OCI-LY3 (cell line): ENCODE measurements at regions not wholly inside any gene's neighbourhood (a gene's known extent, or its start where the extent isn't known, plus 50 kb on each side); places are given as distances from the start of the nearest gene placed in this dataset.

ENCODE experiments used
- H2AFZ ChIP-seq: fragments of 200-600, 300-600 bp; shearing (Covaris generic); 2 replicates; pipeline ENCODE4 v1.6.0; 2014; ENCODE audit warnings: antibody characterized with exemption, low read depth, low read length
- H3K27ac ChIP-seq: fragments of 200-600, 300-600 bp; sonication (generic); 2 replicates; pipeline ENCODE4 v1.5.1; 2014; ENCODE audit warnings: mild to moderate bottlenecking, low read length, moderate library complexity, mixed read lengths
- H3K27me3 ChIP-seq: fragments of 200-600, 300-600 bp; sonication (generic); 2 replicates; pipeline ENCODE4 v1.6.1; 2014; ENCODE audit warnings: low read depth, low read length, mixed read lengths
- H3K36me3 ChIP-seq: fragments of 200-600, 300-600 bp; sonication (generic); replicated peaks from 2 replicates; pipeline ENCODE3; 2014; ENCODE audit warnings: low read depth, low read length, mixed read lengths
- H3K4me1 ChIP-seq: fragments of 300-600, 200-600 bp; sonication (generic); 2 replicates; pipeline ENCODE4 v1.6.1; 2014; ENCODE audit warnings: low read length, mixed read lengths
- H3K4me2 ChIP-seq: fragments of 200-600, 300-600 bp; sonication (generic); 2 replicates; pipeline ENCODE4 v1.6.1; 2014; ENCODE audit warnings: low read length, mixed read lengths
- H3K4me3 ChIP-seq: fragments of 300-600, 200-600 bp; sonication (generic); 2 replicates; pipeline ENCODE4 v1.5.1; 2014; ENCODE audit warnings: antibody characterized with exemption, mild to moderate bottlenecking, low read length, moderate library complexity
- H3K79me2 ChIP-seq: fragments of 300-600, 200-600 bp; shearing (Covaris generic); 2 replicates; pipeline ENCODE4 v1.6.1; 2014; ENCODE audit warnings: mild to moderate bottlenecking, low read length, mixed read lengths
- H3K9ac ChIP-seq: fragments of 300-600, 200-600 bp; shearing (Covaris generic); 2 replicates; pipeline ENCODE4 v1.6.0; 2014; ENCODE audit warnings: mild to moderate bottlenecking, low read length, moderate library complexity
- H3K9me3 ChIP-seq: fragments of 200-600, 300-600 bp; shearing (Covaris generic); 2 replicates; pipeline ENCODE4 v1.6.1; 2014; ENCODE audit warnings: low read length, mixed read lengths; ENCODE audit not compliant: insufficient read depth
- H4K20me1 ChIP-seq: fragments of 200-600, 300-600 bp; sonication (generic); 2 replicates; pipeline ENCODE4 v1.6.1; 2016; ENCODE audit warnings: low read length, mixed read lengths; ENCODE audit not compliant: insufficient read depth
- CTCF ChIP-seq: fragments of 200-600, 300-600 bp; sonication (generic); IDR thresholded peaks from 2 replicates; pipeline ENCODE4 v1.5.1; 2014; ENCODE audit warnings: antibody characterized with exemption, low read length, low read depth
- EZH2phosphoT487 ChIP-seq: fragments of 200-600 bp; shearing (Covaris generic); IDR thresholded peaks from 2 replicates; pipeline ENCODE4 v1.6.1; 2018; ENCODE audit warnings: antibody characterized with exemption, mixed run types, low read depth

GRCh38 chr4:22870847-22871449 is 178.2 kb downstream of the GBA3 start:
- no peaks in the 10 kb centered on the region for H3K27me3 ChIP-seq
- no peaks in the 10 kb centered on the region for H3K9me3 ChIP-seq
- no peak overlapping the region for H3K4me2 ChIP-seq
- no peak overlapping the region for H2AFZ ChIP-seq
- H3K4me1 ChIP-seq: peaks cover 9% of the 10 kb centered on the region
- no peak overlapping the region for H3K9ac ChIP-seq
- no peaks in the 10 kb centered on the region for H4K20me1 ChIP-seq
- TF ChIP-seq CTCF: no peak
- no peak for TF ChIP-seq EZH2phosphoT487
- H3K79me2 ChIP-seq: no peaks in the 10 kb centered on the region
- no peaks in the 10 kb centered on the region for H3K36me3 ChIP-seq
- H3K4me3 ChIP-seq: no peak overlapping the region
- no peak overlapping the region for H3K27ac ChIP-seq

GRCh38 chr4:22869235-22869634 is 176.5 kb downstream of the GBA3 start:
- H2AFZ ChIP-seq: no peak overlapping the region
- H3K9ac ChIP-seq: no peak overlapping the region
- H3K9me3 ChIP-seq: no peaks in the 10 kb centered on the region
- no peaks in the 10 kb centered on the region for H3K36me3 ChIP-seq
- H3K4me3 ChIP-seq: no peak overlapping the region
- no peaks in the 10 kb centered on the region for H3K27me3 ChIP-seq
- H3K27ac ChIP-seq: no peak overlapping the region
- TF ChIP-seq CTCF: peak; percentile 52
- no peak for TF ChIP-seq EZH2phosphoT487
- H3K79me2 ChIP-seq: no peaks in the 10 kb centered on the region
- peaks cover 9% of the 10 kb centered on the region for H3K4me1 ChIP-seq
- H4K20me1 ChIP-seq: no peaks in the 10 kb centered on the region
- H3K4me2 ChIP-seq: peak overlapping the region; percentile 20; the same call in 1 of the 2 replicates
